HG03469 (cell line): ENCODE measurements at regions not wholly inside any gene's neighbourhood (a gene's known extent, or its start where the extent isn't known, plus 50 kb on each side); places are given as distances from the start of the nearest gene placed in this dataset.
"Not testable (repeated sequence)": the region's sequence is repeated elsewhere in the genome, so short reads cannot be mapped to it uniquely, and the experiment has no call there.

Experiments
- ATAC-seq: cut with Tn5 transposase; IDR thresholded peaks from one replicate; pipeline ENCODE4 v1.9.1; 2021; ENCODE audit warnings: mild to moderate bottlenecking, moderate library complexity, moderate number of reproducible peaks; ENCODE audit not compliant: unreplicated experiment

GRCh38 chr2:22397847-22398246 lies 987.1 kb upstream of the KLHL29 start:
- ATAC-seq, result no peak

GRCh38 chr2:22403748-22404147 lies 981.2 kb upstream of the KLHL29 start:
- ATAC-seq, result no peak

- no peak for ATAC-seq
These were observed 978.4 kb upstream of the KLHL29 start for GRCh38 chr2:22406625-22407024.

DNA sequence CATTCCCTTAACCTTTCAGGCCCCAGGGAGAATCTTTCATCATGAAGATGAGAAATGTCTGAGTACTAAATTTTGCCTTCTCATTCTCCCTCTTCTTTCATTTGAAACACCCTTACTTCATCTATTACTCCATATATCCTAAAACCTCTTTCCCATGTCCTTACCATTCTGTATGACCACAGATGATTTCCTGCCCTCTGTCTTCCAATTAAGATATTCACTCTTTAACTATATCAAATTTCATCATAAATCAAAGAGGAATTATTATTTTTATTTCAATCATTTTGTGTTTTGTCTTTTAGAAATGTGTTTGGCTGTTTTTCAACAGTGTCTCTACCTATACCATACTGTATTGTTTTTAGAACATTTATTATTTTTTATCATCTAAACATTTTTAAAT lies 964.9 kb upstream of the KLHL29 start:
- no peak for ATAC-seq

- no peak for ATAC-seq
These were observed 942.9 kb upstream of the KLHL29 start for GRCh38 chr2:22442051-22442450.

DNA sequence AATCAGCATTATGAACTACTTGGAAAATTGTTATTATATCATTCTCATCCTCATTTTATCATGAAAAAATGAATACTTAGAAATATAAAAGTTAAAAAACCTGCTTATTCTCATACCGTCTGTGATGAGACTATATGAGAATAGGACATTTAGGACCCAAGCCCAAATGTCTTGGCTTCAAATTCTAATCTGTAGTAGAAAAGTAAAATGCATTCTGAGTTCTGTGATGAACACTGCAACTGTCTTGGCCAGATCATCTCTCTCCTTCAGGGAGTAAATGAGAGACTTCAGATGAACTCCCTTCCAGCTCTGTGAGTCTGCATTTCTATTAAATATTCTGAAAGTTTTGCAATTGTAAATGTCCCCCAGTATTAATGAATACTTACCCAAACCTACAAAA lies 940.7 kb upstream of the KLHL29 start:
- no peak for ATAC-seq

GRCh38 chr2:22449696-22450095 lies 935.3 kb upstream of the KLHL29 start:
- ATAC-seq, result no peak

DNA sequence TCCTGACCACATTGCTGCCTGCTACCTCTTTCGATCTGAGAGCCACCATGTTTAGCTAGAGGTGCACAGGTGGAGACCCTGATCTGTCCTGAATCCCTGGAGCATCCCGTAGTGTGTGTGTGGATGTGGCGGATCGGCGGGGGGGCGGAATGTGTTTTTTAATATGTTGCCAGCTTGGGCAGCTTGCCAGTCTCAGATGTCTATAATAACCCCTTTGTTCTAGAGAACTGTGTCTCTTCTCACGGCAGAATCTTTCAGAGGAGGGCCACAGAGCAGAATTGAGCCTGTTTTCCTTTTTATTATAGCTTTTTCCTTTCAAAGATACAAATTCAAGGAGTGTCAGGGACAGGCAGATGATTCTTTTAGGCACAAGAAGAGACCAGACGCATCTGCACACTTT lies 934.1 kb upstream of the KLHL29 start:
- ATAC-seq, result no peak

DNA sequence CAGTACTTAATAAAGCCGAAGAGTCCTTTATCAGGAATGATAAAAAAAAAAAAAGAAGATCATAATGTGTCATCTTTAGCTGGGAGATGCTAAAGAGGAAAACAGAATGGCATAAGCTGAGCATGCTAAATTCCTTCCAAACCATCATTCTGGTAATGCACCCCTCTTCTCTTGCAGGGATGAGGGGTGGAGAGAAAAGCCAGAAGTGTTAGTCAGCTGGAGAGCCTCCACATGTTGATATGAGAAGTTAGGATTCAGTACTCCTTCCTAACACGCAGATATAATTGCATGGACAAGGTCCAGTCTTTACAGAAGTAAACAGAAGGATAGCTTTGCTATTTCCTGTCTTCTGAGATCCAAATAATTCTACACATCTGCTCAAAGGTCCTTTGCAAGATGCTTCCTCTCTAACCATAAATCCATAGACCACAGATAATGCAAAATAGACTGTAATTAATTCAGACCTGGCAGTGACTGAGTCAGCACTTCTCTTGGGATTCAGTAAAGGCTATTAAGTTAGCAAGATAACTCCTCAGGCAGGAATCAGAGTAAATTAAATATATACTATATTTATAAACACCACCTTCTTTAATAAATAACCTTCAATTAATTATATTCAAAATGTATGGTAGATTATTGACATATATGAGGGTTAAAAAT lies 930.0 kb upstream of the KLHL29 start:
- ATAC-seq, result no peak

DNA sequence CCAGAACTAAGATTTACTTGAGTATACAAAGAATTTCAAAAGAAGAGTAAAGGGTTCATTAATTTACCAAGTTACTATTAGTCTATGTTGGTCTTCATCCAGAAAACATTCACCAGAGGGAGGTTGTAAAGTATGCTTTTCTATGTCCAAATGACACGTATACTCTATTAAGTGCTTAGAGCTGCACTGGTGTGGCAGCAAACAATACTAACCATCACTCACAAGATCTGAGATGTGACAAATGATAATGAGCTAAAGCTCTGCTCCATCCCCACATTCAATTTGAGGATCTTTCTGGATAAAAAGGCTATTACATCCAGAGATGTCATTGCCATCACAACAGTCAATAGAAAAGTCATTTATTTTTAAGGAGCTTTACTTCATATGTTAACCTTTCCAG lies 926.5 kb upstream of the KLHL29 start:
- ATAC-seq, result no peak

GRCh38 chr2:22475103-22475502 lies 909.9 kb upstream of the KLHL29 start:
- ATAC-seq, result not testable (repeated sequence)

- ATAC-seq, result no peak
These were observed 906.6 kb upstream of the KLHL29 start for GRCh38 chr2:22478329-22478728.

DNA sequence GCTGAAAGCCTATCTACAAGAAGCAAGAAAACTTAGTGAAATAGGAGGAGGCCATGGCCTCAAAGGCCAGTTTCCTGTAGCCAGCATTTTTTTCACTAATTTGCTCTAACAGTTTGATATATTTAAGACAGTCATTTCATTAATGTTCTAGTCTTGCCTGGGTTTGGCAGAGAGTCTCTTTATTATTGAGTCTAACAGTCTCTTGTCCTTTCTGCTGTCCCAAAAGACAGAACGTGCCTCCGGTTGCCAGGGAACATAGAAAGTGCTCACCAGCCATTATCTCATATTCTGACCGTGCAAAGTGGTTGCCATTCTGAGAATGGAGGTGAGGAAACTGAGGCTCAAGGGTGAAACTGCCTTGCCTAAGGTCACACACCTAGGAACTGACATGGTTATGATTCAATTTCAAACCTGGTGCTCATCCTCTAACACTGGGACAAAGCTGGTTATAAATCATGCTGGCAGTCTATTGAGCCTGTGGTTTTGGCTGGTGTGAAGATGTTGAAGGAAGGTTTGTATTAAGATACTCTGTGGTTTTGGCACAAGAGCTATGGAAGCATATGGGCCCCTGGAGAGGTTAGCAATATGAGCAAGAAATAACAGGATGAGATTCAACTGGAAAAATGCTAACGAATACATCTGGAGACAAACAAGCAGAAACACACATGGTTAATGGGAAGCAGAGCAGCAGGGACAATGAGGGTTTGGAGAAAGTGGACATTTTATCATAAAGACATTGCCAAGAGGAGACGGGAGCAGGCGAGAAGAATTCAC lies 903.3 kb upstream of the KLHL29 start:
- ATAC-seq, result no peak

DNA sequence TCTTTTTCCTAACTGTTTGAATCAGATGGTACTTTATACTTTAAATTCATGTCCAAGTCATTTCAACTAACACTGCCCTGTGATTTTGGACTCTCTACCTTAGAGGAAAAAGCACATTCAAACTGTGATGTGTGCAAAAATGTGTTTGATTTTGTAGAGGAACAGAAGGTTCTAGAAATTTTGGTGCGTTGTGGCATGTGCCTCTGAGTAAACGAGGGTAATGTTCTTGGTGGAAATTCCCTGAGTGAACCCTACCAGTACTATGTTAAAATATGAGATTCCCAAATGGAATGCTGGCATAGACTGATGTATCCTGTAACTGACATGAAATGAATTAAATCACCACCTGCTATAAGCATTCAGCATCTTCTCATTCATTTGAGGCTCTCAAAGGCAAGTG lies 901.9 kb upstream of the KLHL29 start:
- no peak for ATAC-seq

DNA sequence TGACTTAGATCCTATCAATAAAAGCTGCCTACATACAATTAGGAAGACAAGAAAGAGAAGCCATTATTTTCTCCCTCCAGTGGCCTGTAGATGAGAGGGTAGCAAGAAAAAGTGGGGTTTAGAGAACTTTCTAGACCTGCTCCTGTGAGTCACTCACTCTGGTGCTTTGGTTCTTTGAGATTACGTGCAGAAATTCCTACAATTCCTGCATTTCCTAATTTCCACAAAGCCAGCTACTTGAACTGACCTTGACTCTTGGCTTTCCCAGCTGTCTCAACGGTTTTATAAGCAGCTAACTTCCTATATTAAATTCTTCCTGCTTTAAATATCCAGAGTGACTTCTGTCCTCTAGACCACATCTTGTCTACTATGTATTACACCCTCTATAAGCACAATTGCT lies 899.5 kb upstream of the KLHL29 start:
- ATAC-seq, result no peak

GRCh38 chr2:22486343-22486742 lies 898.6 kb upstream of the KLHL29 start:
- ATAC-seq, result no peak

DNA sequence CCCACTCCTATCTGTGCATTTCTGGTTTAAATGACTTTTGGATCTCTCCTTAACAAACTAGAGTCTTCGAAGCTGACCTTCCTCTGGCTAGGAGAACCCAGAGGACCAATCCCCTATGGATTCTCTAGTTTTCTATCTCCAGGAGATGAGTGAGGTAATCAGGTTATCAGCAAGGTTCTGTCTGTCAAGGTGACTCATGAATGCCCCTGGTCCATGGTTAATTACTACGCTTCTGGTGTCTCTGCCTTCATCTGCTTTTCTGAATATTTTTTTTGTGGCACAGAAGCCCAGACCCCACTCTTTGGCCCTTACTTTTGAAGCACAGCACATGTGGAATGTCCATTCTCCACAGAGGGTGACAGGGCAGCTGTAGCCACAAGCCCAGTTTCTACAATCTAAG lies 897.9 kb upstream of the KLHL29 start:
- ATAC-seq, result no peak

DNA sequence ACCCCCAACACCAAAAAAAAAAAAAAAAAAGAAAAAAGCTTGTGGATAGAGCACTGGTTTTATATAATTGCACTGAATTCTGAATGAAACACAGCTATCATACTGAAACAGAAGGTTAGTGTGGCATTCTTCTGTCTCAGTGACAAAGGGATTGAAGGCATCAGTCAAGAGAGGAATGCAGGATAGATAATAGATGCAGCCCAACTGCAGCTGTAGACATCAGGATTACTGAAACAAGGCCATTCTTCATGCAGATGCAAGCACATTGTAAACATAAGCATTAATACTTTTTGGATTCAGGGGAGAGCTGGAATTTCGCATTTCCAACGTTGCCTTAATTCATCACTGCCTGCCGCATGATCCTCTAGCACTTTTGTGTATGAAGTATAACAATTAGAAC lies 897.4 kb upstream of the KLHL29 start:
- ATAC-seq, result no peak

- ATAC-seq, result no peak
These were observed 893.5 kb upstream of the KLHL29 start for GRCh38 chr2:22491442-22491841.

GRCh38 chr2:22494156-22494555 lies 890.8 kb upstream of the KLHL29 start:
- ATAC-seq, result no peak

DNA sequence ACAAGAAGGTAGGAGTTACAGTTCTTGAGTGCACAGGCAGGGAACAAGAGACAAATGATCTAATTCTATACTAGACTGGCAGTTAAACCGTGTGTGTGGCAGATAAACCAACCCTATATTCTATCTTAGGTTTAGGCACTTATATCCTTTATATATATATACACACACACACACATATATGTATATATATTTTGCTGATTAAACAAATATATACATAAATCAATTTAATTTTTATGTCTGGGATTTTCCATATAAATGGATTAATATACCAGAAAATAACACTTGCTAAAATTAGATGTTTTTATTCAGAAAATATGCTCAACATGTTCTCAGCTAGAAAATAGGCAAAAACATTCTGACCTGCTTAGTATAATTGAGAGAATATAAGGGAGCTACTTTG lies 887.9 kb upstream of the KLHL29 start:
- no peak for ATAC-seq

- no peak for ATAC-seq
These were observed 887.2 kb upstream of the KLHL29 start for GRCh38 chr2:22497789-22498188.
